Small intestine (tissue), 7 donors: ENCODE measurements at regions not wholly inside any gene's neighbourhood (a gene's known extent, or its start where the extent isn't known, plus 50 kb on each side); places are given as distances from the start of the nearest gene placed in this dataset.

ENCODE experiments used
- DNase-seq, 2 donors: peaks; one replicate each; pipeline versions ENCODE4 v3.0.0 to v3.0.0-alpha.2; 2013
- FAIRE-seq: peaks from 2 replicates; lab custom pipeline; 2012; peaks lifted over from hg19 to GRCh38; lab: Jason Lieb, UNC
- H3K27ac ChIP-seq, 3 donors: one replicate each; pipeline ENCODE4 v1.5.1; 2013; ENCODE audit warnings: low read length in 2 of 3, mild to moderate bottlenecking in 2 of 3, control low read depth in 1 of 3, inconsistent platforms in 1 of 3, low read depth in 1 of 3, moderate library complexity in 1 of 3
- H3K27me3 ChIP-seq, 3 donors: one replicate each; pipeline ENCODE4 v1.6.1; 2013; ENCODE audit warnings: low read length in 3 of 3, inconsistent platforms in 1 of 3; ENCODE audit not compliant: control insufficient read depth in 3 of 3, insufficient read depth in 3 of 3
- H3K36me3 ChIP-seq, 3 donors: one replicate each; pipeline ENCODE4 v1.6.1; 2013; ENCODE audit warnings: low read length in 3 of 3, inconsistent platforms in 1 of 3, low read depth in 1 of 3, mild to moderate bottlenecking in 1 of 3, moderate library complexity in 1 of 3; ENCODE audit not compliant: control insufficient read depth in 3 of 3, insufficient read depth in 2 of 3
- H3K4me1 ChIP-seq, 3 donors: one replicate each; pipeline ENCODE4 v1.6.1; 2013; ENCODE audit warnings: low read length in 2 of 3, inconsistent platforms in 1 of 3, low read depth in 1 of 3, mild to moderate bottlenecking in 1 of 3, moderate library complexity in 1 of 3; ENCODE audit not compliant: control insufficient read depth in 3 of 3, insufficient read depth in 2 of 3
- H3K4me3 ChIP-seq, 3 donors: one replicate each; pipeline ENCODE4 v1.5.1; 2013; ENCODE audit warnings: low read length in 3 of 3, control low read depth in 1 of 3, inconsistent platforms in 1 of 3, low read depth in 1 of 3, mild to moderate bottlenecking in 1 of 3, moderate library complexity in 1 of 3
- H3K9me3 ChIP-seq, 2 donors: one replicate each; pipeline ENCODE4 v1.6.1; 2013; ENCODE audit warnings: low read depth in 1 of 2, low read length in 1 of 2; ENCODE audit not compliant: control insufficient read depth in 2 of 2, insufficient read depth in 1 of 2
- WGBS, 3 donors: extraction: QIAGEN DNeasy Blood & Tissue Kit; methylation state at CpG; one replicate each; pipeline ENCODE4 v1.1.7; 2013; 5-methylcytosine and 5-hydroxymethylcytosine counted together
- donor health status: healthy with polysubstance abuse.
- donor health status: control.
- donor health status: control.
- donor health status: Bipolar disorder and iron deficiency.
- donor health status: healthy.

- WGBS, 3 donors: 66 to 94% (median 72%) methylated on average over 2 of the region's 2 CpGs
- Histone ChIP-seq H3K36me3 (no peaks in the 10 kb centered on the region), H3K4me3 (no peak overlapping the region), H3K9me3 (no peaks in the 10 kb centered on the region), H3K27me3 (no peaks in the 10 kb centered on the region), H3K4me1 (no peaks in the 10 kb centered on the region), H3K27ac (no peak overlapping the region)
- DNase-seq (no peak), FAIRE-seq (no peak)
These were observed 128.4 kb upstream of the PHF14 start for GRCh38 chr7:10845225-10845624.

- Histone ChIP-seq H3K9me3 (no peaks in the 10 kb centered on the region), H3K4me3 (no peak overlapping the region), H3K27ac (no peak overlapping the region), H3K36me3 (no peaks in the 10 kb centered on the region), H3K4me1 (no peaks in the 10 kb centered on the region), H3K27me3 (no peaks in the 10 kb centered on the region)
- FAIRE-seq: no peak
- no peak for DNase-seq
- 94 to 96% (median 95%) methylated on average over 16 of the region's 16 CpGs for WGBS, 3 donors
These were observed 118.1 kb upstream of the PHF14 start for GRCh38 chr7:10855583-10855982.

- H3K27me3 ChIP-seq: no peaks in the 10 kb centered on the region
- DNase-seq: no peak
- FAIRE-seq: no peak
- 60 to 77% (median 76%) methylated on average over 2 of the region's 2 CpGs for WGBS, 3 donors
- no peak overlapping the region for H3K4me3 ChIP-seq
- no peaks in the 10 kb centered on the region for H3K36me3 ChIP-seq
- no peaks in the 10 kb centered on the region for H3K9me3 ChIP-seq
- H3K4me1 ChIP-seq: no peaks in the 10 kb centered on the region
- H3K27ac ChIP-seq: no peak overlapping the region
These were observed 113.2 kb upstream of the PHF14 start for GRCh38 chr7:10860516-10860915.

GRCh38 chr7:10863476-10863875, 110.2 kb upstream of the PHF14 start:
- H3K36me3 ChIP-seq: no peaks in the 10 kb centered on the region
- FAIRE-seq (no peak), DNase-seq (no peak)
- H3K4me3 ChIP-seq: no peak overlapping the region
- H3K27me3 ChIP-seq: no peaks in the 10 kb centered on the region
- 91 to 92% (median 92%) methylated on average over 7 of the region's 7 CpGs for WGBS, 3 donors
- no peaks in the 10 kb centered on the region for H3K9me3 ChIP-seq
- H3K4me1 ChIP-seq: no peaks in the 10 kb centered on the region
- H3K27ac ChIP-seq: no peak overlapping the region

GRCh38 chr7:10874666-10875065, 99.0 kb upstream of the PHF14 start:
- FAIRE-seq (no peak), DNase-seq (no peak)
- Histone ChIP-seq H3K27me3 (no peaks in the 10 kb centered on the region), H3K4me3 (no peak overlapping the region), H3K4me1 (no peaks in the 10 kb centered on the region), H3K9me3 (peaks cover 0 to 3% of the 10 kb centered on the region in 2 donors), H3K36me3 (no peaks in the 10 kb centered on the region), H3K27ac (no peak overlapping the region)
- WGBS, 3 donors: 29 to 67% (median 32%) methylated on average over 1 of the region's 1 CpG

DNA sequence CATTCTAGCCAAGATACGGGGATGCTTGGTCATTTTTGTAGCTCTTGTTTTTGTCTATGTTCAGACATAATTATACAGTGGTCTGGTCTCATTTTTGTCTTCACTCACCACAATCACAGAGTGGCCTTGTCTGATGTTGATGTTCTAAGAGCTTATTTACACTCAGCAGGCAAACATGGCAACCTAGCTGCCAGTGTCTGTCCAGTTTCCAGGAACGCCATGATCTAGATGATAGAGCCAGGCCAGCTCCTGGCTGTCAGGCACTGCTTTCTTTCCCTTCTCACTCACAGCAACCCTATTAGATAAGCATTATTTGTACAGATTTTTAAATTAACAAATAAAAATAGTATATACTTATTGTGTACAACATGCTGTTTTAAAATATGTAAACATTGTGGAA, 98.6 kb upstream of the PHF14 start:
- no peaks in the 10 kb centered on the region for H3K36me3 ChIP-seq
- no peaks in the 10 kb centered on the region for H3K27me3 ChIP-seq
- 71 to 78% (median 77%) methylated on average over 2 of the region's 2 CpGs for WGBS, 3 donors
- H3K9me3 ChIP-seq: peaks cover 0 to 3% of the 10 kb centered on the region in 2 donors
- no peaks in the 10 kb centered on the region for H3K4me1 ChIP-seq
- no peak overlapping the region for H3K27ac ChIP-seq
- no peak overlapping the region for H3K4me3 ChIP-seq
- no peak for FAIRE-seq
- no peak for DNase-seq

- Histone ChIP-seq H3K4me1 (no peaks in the 10 kb centered on the region), H3K4me3 (no peak overlapping the region), H3K36me3 (no peaks in the 10 kb centered on the region), H3K27me3 (no peaks in the 10 kb centered on the region), H3K9me3 (no peaks in the 10 kb centered on the region), H3K27ac (no peak overlapping the region)
- 58 to 78% (median 68%) methylated on average over 7 of the region's 7 CpGs for WGBS, 3 donors
- FAIRE-seq: no peak
- DNase-seq: peak in 1 of 2 donors; percentile 0
These were observed 84.8 kb upstream of the PHF14 start for GRCh38 chr7:10888861-10889260.

DNA sequence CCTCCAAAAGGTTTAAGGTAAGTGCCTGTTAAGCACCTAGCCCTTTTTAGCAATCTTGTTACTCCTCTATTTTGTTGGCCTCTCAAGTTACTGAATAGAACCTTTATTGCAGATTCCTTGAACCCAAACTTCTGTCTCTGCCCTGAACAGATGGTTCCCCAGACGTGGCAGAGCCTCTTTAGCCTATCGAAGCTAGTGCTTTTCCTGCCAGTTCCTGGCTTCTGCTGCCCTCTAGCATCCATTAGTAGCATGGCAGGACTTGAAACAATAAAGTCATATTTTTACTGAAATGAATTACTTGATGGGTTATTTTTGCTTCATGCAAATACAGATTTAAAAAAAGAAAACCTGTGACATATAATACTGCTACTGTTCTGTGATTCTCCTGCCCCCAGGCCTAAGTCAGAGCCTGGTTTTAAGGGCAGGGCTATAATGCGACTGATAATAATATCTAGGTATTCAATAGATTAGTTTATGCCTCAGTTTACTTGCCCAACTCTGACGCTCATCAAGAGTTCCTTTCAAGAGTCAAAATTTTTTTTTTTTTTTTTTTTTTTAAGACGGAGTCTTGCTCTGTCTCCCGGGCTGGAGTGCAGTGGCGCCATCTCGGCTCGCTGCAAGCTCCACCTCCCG, 84.3 kb upstream of the PHF14 start:
- FAIRE-seq: no peak
- no peaks in the 10 kb centered on the region for H3K9me3 ChIP-seq
- H3K27ac ChIP-seq: no peak overlapping the region
- H3K36me3 ChIP-seq: no peaks in the 10 kb centered on the region
- H3K27me3 ChIP-seq: no peaks in the 10 kb centered on the region
- H3K4me1 ChIP-seq: no peaks in the 10 kb centered on the region
- peak; percentile 28 to 30 for DNase-seq
- no peak overlapping the region for H3K4me3 ChIP-seq
- WGBS, 3 donors: 65 to 70% (median 67%) methylated on average over 9 to 10 of the region's 10 CpGs

GRCh38 chr7:10908600-10908999, 65.1 kb upstream of the PHF14 start:
- no peaks in the 10 kb centered on the region for H3K4me1 ChIP-seq
- no peak overlapping the region for H3K27ac ChIP-seq
- no peaks in the 10 kb centered on the region for H3K27me3 ChIP-seq
- no peak for FAIRE-seq
- no peaks in the 10 kb centered on the region for H3K36me3 ChIP-seq
- no peak overlapping the region for H3K4me3 ChIP-seq
- no peak for DNase-seq
- H3K9me3 ChIP-seq: peaks cover 2 to 11% of the 10 kb centered on the region in 2 donors
- WGBS, 3 donors: 60 to 66% (median 63%) methylated on average over 9 of the region's 9 CpGs
